ENCODE measurements at regions not wholly inside any gene's neighbourhood (a gene's known extent, or its start where the extent isn't known, plus 50 kb on each side); places are given as distances from the start of the nearest gene placed in this dataset.

DNA sequence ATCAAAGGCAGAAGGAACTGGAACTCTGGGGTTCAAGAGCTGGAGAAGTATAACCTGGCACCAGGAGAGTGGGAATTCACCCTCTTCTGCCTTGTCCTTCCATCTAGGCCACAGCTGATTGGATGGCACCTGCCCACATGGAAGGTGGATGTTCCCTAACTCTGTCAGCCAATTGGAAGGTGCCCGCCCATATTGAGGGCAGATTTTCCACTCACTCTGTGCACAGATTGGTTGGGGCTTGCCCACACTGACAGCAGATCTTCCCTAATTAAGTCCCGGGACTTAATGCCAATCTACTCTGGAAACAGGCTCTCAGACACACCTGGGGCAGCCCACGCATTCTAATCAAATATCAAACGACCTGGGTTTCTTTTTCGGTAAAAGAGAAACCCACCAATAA, 1142.3 kb upstream of the CELF2 start:
- Histone ChIP-seq H3K4me3 (no peak overlapping the region), H3K27ac (no peak overlapping the region), H3K9me3 (no peaks in the 10 kb centered on the region), H3K4me1 (no peaks in the 10 kb centered on the region), H3K36me3 (no peaks in the 10 kb centered on the region), H3K27me3 (no peaks in the 10 kb centered on the region)
- no peak for ATAC-seq
- DNase-seq: no peak
- TF ChIP-seq, protein P1, sequence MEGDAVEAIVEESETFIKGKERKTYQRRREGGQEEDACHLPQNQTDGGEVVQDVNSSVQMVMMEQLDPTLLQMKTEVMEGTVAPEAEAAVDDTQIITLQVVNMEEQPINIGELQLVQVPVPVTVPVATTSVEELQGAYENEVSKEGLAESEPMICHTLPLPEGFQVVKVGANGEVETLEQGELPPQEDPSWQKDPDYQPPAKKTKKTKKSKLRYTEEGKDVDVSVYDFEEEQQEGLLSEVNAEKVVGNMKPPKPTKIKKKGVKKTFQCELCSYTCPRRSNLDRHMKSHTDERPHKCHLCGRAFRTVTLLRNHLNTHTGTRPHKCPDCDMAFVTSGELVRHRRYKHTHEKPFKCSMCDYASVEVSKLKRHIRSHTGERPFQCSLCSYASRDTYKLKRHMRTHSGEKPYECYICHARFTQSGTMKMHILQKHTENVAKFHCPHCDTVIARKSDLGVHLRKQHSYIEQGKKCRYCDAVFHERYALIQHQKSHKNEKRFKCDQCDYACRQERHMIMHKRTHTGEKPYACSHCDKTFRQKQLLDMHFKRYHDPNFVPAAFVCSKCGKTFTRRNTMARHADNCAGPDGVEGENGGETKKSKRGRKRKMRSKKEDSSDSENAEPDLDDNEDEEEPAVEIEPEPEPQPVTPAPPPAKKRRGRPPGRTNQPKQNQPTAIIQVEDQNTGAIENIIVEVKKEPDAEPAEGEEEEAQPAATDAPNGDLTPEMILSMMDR (IDR thresholded peaks at IDR 0.05): no peak
- intact Hi-C loops (cut with DNase I): no loop called here

DNA sequence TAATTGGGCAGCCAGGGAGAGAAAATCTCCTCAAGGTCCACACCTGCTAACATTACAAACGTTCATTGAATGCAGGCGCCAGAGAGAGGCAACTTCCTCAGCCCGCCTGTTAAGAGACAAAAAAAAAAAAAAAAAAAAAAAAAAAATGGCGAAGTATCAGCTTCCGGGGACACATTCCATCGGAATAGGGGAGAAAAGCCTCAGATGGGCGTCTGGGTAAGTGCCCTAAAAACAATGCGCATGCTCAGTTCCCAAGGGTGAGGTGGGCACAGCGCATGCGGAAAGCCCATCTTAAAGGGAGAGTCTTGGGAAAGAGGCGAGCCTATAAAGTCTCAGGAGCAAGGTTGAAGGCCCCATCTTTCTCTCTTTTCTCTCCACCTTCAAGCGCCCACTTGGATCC, 1139.7 kb upstream of the CELF2 start:
- ATAC-seq: no peak
- Histone ChIP-seq H3K4me1 (no peaks in the 10 kb centered on the region), H3K9me3 (no peaks in the 10 kb centered on the region), H3K27me3 (no peaks in the 10 kb centered on the region), H3K27ac (no peak overlapping the region), H3K36me3 (no peaks in the 10 kb centered on the region), H3K4me3 (no peak overlapping the region)
- no peak for DNase-seq
- TF ChIP-seq, protein P1 (IDR thresholded peaks at IDR 0.05): no peak
- intact Hi-C loops (cut with DNase I): no loop called here

DNA sequence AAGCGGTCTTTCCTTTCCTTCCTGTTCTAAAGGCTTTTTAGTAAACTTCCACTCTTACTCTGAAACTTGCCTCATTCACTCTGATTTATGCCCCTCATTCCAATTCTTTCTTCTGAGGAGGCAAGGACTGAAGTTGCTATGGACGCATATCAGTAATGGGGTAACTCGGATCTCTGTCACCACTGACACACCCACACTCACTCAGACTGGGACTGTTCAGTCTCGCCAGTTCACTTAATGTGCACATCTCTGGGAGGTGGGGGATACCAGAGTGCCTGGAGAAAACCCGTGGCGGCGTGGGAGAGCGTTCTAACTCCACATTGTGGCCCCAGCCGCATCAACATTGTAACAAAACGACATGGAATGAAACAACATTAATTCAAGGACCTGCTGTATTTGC, 1139.3 kb upstream of the CELF2 start:
- no peak overlapping the region for H3K27ac ChIP-seq
- intact Hi-C loops (cut with DNase I): no loop called here
- no peaks in the 10 kb centered on the region for H3K9me3 ChIP-seq
- DNase-seq: no peak
- no peaks in the 10 kb centered on the region for H3K36me3 ChIP-seq
- no peaks in the 10 kb centered on the region for H3K4me1 ChIP-seq
- no peaks in the 10 kb centered on the region for H3K27me3 ChIP-seq
- TF ChIP-seq, protein P1 (IDR thresholded peaks at IDR 0.05): no peak
- H3K4me3 ChIP-seq: no peak overlapping the region
- ATAC-seq: no peak

DNA sequence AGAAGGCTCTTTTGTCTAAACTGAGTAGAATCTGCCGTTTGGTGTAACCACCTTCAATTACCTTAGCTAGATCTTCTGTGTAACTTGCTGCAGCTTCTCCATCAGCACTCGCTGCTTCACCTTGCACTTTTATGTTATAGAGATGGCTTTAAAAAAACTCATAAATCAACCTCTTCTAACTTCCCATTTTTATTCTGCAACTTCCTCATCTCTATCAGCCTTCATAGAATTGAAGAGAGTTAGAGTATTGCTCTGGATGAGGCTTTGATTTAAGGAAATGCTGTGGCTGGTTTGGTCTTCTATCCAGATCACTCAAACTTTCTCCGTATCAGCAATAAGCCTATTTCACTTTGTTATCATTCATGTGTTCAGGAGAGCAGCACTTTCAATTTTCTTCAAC, 1131.9 kb upstream of the CELF2 start:
- no peaks in the 10 kb centered on the region for H3K36me3 ChIP-seq
- DNase-seq (no peak), ATAC-seq (no peak)
- H3K4me3 ChIP-seq: no peak overlapping the region
- TF ChIP-seq, protein P1 (IDR thresholded peaks at IDR 0.05): no peak
- no peaks in the 10 kb centered on the region for H3K9me3 ChIP-seq
- no peaks in the 10 kb centered on the region for H3K27me3 ChIP-seq
- H3K27ac ChIP-seq: no peak overlapping the region
- no peaks in the 10 kb centered on the region for H3K4me1 ChIP-seq
- intact Hi-C loops (cut with DNase I): no loop called here

DNA sequence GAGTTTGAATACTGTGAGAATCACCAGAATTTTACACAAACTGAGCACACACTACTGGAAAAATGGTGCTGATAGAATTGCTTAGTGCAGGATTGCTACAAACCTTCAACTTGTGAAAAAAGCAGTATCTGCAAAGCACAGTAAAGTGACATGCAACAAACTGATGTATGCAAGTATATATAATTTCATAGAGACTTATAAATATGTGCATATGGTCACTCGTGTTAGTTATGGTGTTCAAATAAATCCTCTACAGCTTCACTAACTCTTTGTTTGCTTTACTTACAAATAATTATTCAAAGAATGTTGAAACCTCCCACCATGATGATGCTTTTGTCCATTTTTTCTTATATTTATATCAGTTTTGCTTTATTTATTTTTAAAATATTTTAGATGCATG, 1130.9 kb upstream of the CELF2 start:
- Histone ChIP-seq H3K27ac (no peak overlapping the region), H3K36me3 (no peaks in the 10 kb centered on the region), H3K4me3 (no peak overlapping the region), H3K9me3 (no peaks in the 10 kb centered on the region), H3K27me3 (no peaks in the 10 kb centered on the region), H3K4me1 (no peaks in the 10 kb centered on the region)
- TF ChIP-seq, protein P1 (IDR thresholded peaks at IDR 0.05): no peak
- intact Hi-C loops (cut with DNase I): no loop called here
- ATAC-seq (no peak), DNase-seq (no peak)

DNA sequence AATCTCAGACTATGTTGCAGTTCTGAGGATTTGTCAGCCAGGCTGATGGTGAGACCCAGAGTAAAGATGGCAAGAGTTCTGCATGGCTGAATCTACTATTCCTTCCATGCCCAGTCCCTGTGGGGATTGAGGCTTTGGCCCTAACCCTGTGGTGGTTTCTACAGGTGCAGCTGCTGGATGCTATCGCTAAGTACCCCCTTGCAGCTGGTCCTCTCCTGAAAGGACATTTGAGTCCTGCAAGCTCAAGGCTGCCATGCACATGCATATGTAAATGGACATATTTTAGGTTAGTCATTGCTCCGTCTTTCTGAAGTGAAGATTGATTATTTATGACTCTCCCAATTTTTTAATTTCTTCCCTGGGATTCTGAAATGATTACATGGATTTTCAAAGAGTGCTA, 1122.2 kb upstream of the CELF2 start:
- Histone ChIP-seq H3K4me1 (no peaks in the 10 kb centered on the region), H3K36me3 (no peaks in the 10 kb centered on the region), H3K9me3 (no peaks in the 10 kb centered on the region), H3K27ac (no peak overlapping the region), H3K4me3 (no peak overlapping the region), H3K27me3 (no peaks in the 10 kb centered on the region)
- TF ChIP-seq, protein P1 (IDR thresholded peaks at IDR 0.05): no peak
- ATAC-seq (no peak), DNase-seq (no peak)
- intact Hi-C loops (cut with DNase I): no loop called here
